B cell (primary cell): ENCODE measurements at regions not wholly inside any gene's neighbourhood (a gene's known extent, or its start where the extent isn't known, plus 50 kb on each side); places are given as distances from the start of the nearest gene placed in this dataset.

Source experiments
- ATAC-seq: fragments of 200-7000 bp; cut with Tn5 transposase; one replicate; pipeline ENCODE4 v1.10.0; 2021; ENCODE audit warnings: low read depth, mild to moderate bottlenecking, moderate number of reproducible peaks, moderate library complexity
- CTCF ChIA-PET: fragments of 350-600 bp; sonication (Branson Sonifier 250); formaldehyde crosslinking; loops from one replicate; lab custom pipeline; 2021; ENCODE audit warnings: antibody characterized with exemption, inconsistent platforms; lab: Charles Lee
- POLR2A ChIA-PET: fragments of 350-600 bp; sonication (Branson Sonifier 250); formaldehyde crosslinking; loops from one replicate; lab custom pipeline; 2021; ENCODE audit warnings: antibody characterized with exemption; lab: Charles Lee
- DNase-seq: peaks from one replicate; pipeline ENCODE4 v3.0.0; 2013
- H2AFZ ChIP-seq: 2 replicates; pipeline ENCODE4 v1.6.1; 2012; ENCODE audit warnings: mild to moderate bottlenecking, low read depth, low read length; ENCODE audit not compliant: insufficient read depth, poor library complexity, severe bottlenecking
- H3K27ac ChIP-seq, 2 donors: 1 replicate in 1 of 2; 2 replicates in 1 of 2; pipeline ENCODE4 v1.5.1; 2012 to 2013; ENCODE audit warnings: low read length in 2 of 2, mild to moderate bottlenecking in 2 of 2, moderate library complexity in 1 of 2
- H3K27me3 ChIP-seq, 4 experiments: fragments of 200-600 bp in 1 of 4; sonication (generic) in 1 of 4; replicated peaks in 1 of 4; 1 replicate in 2 of 4; 2 replicates in 2 of 4; pipeline versions ENCODE4 v1.6.1 to v1.7.0; 2013 to 2016; ENCODE audit warnings: low read length in 3 of 4, mild to moderate bottlenecking in 2 of 4, mixed read lengths in 1 of 4, moderate library complexity in 1 of 4; ENCODE audit not compliant: insufficient read depth in 4 of 4, control insufficient read depth in 3 of 4; ENCODE audit errors: control extremely low read depth in 1 of 4
- H3K36me3 ChIP-seq, 2 experiments: replicated peaks in 1 of 2; 1 replicate in 1 of 2; 2 replicates in 1 of 2; pipeline versions ENCODE4 v1.6.1 to v1.7.1; 2013; ENCODE audit warnings: low read length in 1 of 2; ENCODE audit not compliant: insufficient read depth in 2 of 2, control insufficient read depth in 1 of 2; ENCODE audit errors: control extremely low read depth in 1 of 2, extremely low read depth in 1 of 2
- H3K4me1 ChIP-seq, 2 donors: fragments of 200-600 bp in 1 of 2; sonication (generic) in 1 of 2; 1 replicate in 1 of 2; 2 replicates in 1 of 2; pipeline versions ENCODE4 v1.5.1 to v1.6.1; 2013 to 2017; ENCODE audit warnings: low read length in 2 of 2; ENCODE audit not compliant: control insufficient read depth in 2 of 2, insufficient read depth in 2 of 2
- H3K4me2 ChIP-seq: replicated peaks from 2 replicates; pipeline ENCODE3; 2012; ENCODE audit warnings: mild to moderate bottlenecking, low read depth, low read length; ENCODE audit not compliant: poor library complexity, severe bottlenecking
- H3K4me3 ChIP-seq, 5 experiments: fragments of 200-600 bp in 1 of 5; sonication (generic) in 1 of 5; 1 replicate in 3 of 5; 2 replicates in 2 of 5; pipeline versions ENCODE4 v1.5.1 to v1.7.0; 2011 to 2016; ENCODE audit warnings: low read length in 4 of 5, mild to moderate bottlenecking in 4 of 5, low read depth in 2 of 5, control low read depth in 1 of 5, moderate library complexity in 1 of 5; ENCODE audit not compliant: insufficient read depth in 1 of 5; ENCODE audit errors: control extremely low read depth in 1 of 5, extremely low read depth in 1 of 5
- H3K79me2 ChIP-seq: fragments of 200-600 bp; sonication (generic); one replicate; pipeline ENCODE4 v1.6.0; 2016; ENCODE audit warnings: low read length; ENCODE audit not compliant: control insufficient read depth, insufficient read depth
- H3K9ac ChIP-seq: fragments of 200-600 bp; sonication (generic); 2 replicates; pipeline ENCODE4 v1.6.1; 2017; ENCODE audit warnings: mild to moderate bottlenecking, low read length, moderate library complexity
- H3K9me3 ChIP-seq, 3 donors: one replicate each; pipeline versions ENCODE4 v1.6.1 to v1.7.1; 2013; ENCODE audit warnings: low read length in 2 of 3; ENCODE audit not compliant: control insufficient read depth in 2 of 3, insufficient read depth in 1 of 3; ENCODE audit errors: control extremely low read depth in 1 of 3
- H4K20me1 ChIP-seq: 2 replicates; pipeline ENCODE4 v1.6.0; 2012; ENCODE audit warnings: mild to moderate bottlenecking, low read length; ENCODE audit not compliant: insufficient read depth, control insufficient read depth, poor library complexity, severe bottlenecking
- H3K27ac Mint-ChIP-seq: one replicate; pipeline ENCODE4 v1.8.0; 2021; ENCODE audit warnings: mixed read lengths
- H3K27me3 Mint-ChIP-seq: one replicate; pipeline ENCODE4 v1.8.0; 2021; ENCODE audit warnings: mixed read lengths
- H3K4me1 Mint-ChIP-seq: one replicate; pipeline ENCODE4 v1.8.0; 2021; ENCODE audit warnings: mixed read lengths
- H3K4me3 Mint-ChIP-seq: one replicate; pipeline ENCODE4 v1.8.0; 2021; ENCODE audit warnings: mixed read lengths
- H3K9me3 Mint-ChIP-seq: one replicate; pipeline ENCODE4 v1.8.0; 2022; ENCODE audit warnings: mixed read lengths; ENCODE audit not compliant: insufficient read depth
- EZH2 ChIP-seq: IDR thresholded peaks from 2 replicates; pipeline ENCODE4 v1.6.1; 2012; ENCODE audit warnings: borderline replicate concordance, low read depth, mild to moderate bottlenecking, moderate library complexity, low read length; ENCODE audit not compliant: insufficient read depth, poor library complexity, severe bottlenecking
- WGBS: methylation state at CpG from one replicate; pipeline ENCODE4 v1.1.5; 2013; ENCODE audit warnings: missing lambda C conversion rate; ENCODE audit not compliant: insufficient coverage; 5-methylcytosine and 5-hydroxymethylcytosine counted together
- intact Hi-C: fragments of 100-400 bp; cut with micrococcal nuclease; formaldehyde crosslinking; loops from one replicate; pipeline ENCODE4 v1.10.0; 2022
- TF ChIP-seq, protein P1 (sequence below): fragments of 200-600 bp; IDR thresholded peaks from one replicate; pipeline ENCODE4 v1.8.0; 2022; ENCODE audit warnings: antibody characterized with exemption, mild to moderate bottlenecking

DNA sequence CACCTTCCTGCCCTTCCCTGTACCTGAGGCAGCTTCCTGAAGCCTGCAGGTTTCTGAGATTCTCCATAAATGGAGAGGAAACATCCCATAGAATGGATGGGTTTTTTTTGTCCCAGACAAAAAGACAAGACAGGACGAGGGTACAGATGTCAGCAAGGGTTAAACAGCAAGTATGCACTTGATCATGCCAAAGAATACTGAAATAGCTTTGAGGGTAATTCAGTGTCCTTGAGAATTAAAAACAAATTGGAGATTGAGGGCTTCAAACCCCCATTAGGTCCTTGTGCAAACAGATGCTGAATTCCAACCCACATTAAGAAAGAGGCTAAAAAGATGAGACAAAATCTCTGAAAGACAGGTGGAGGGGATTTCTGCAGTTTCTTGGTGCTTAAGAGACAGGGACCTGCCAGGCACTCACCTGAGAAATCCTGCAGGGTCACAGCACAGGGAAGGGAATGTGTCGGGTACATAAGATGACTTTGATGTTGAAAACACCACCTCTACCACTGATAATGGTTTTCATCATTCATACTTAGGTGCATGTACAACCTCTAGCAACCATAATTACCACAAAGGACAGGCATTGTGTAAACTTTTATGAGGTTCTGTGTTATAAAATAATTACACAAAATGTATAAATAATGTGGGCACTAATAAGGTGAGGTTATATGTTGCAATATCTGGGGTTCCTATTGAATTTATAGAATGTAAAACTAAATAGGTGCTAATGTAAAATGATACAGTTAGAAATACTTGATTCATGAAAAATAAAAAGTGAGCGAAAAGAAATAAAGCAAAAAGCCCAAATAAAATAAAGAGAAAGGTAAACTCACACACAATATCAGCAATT lies 107.1 kb upstream of the TOP3B start:
- CTCF ChIA-PET, result no interaction called here
- no peaks in the 10 kb centered on the region for H3K27me3 ChIP-seq
- H3K9me3 ChIP-seq, result peaks cover 0 to 2% (median 1%) of the 10 kb centered on the region in 3 donors
- TF ChIP-seq EZH2, result no peak
- TF ChIP-seq, protein P1, sequence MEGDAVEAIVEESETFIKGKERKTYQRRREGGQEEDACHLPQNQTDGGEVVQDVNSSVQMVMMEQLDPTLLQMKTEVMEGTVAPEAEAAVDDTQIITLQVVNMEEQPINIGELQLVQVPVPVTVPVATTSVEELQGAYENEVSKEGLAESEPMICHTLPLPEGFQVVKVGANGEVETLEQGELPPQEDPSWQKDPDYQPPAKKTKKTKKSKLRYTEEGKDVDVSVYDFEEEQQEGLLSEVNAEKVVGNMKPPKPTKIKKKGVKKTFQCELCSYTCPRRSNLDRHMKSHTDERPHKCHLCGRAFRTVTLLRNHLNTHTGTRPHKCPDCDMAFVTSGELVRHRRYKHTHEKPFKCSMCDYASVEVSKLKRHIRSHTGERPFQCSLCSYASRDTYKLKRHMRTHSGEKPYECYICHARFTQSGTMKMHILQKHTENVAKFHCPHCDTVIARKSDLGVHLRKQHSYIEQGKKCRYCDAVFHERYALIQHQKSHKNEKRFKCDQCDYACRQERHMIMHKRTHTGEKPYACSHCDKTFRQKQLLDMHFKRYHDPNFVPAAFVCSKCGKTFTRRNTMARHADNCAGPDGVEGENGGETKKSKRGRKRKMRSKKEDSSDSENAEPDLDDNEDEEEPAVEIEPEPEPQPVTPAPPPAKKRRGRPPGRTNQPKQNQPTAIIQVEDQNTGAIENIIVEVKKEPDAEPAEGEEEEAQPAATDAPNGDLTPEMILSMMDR, result no peak
- POLR2A ChIA-PET, result no interaction called here
- no peak for DNase-seq
- H3K4me2 ChIP-seq, result no peak overlapping the region
- peaks cover 7% of the 10 kb centered on the region for H3K9me3 Mint-ChIP-seq
- peaks cover 21% of the 10 kb centered on the region for H3K4me1 Mint-ChIP-seq
- no peak for ATAC-seq
- no peak overlapping the region for H3K27ac Mint-ChIP-seq
- H2AFZ ChIP-seq, result no peak overlapping the region
- no peaks in the 10 kb centered on the region for H3K36me3 ChIP-seq
- intact Hi-C loops, result no loop called here
- H3K9ac ChIP-seq, result no peak overlapping the region
- no peak overlapping the region for H3K27ac ChIP-seq
- H3K4me3 ChIP-seq, result no peak overlapping the region
- H4K20me1 ChIP-seq, result no peaks in the 10 kb centered on the region
- H3K4me1 ChIP-seq, result peaks cover 4 to 10% of the 10 kb centered on the region in 2 donors
- no peak overlapping the region for H3K4me3 Mint-ChIP-seq
- H3K27me3 Mint-ChIP-seq, result no peaks in the 10 kb centered on the region
- WGBS, result 80% methylated on average over 1 of the region's 3 CpGs
- H3K79me2 ChIP-seq, result no peaks in the 10 kb centered on the region
